ENCODE measurements at regions not wholly inside any gene's neighbourhood (a gene's known extent, or its start where the extent isn't known, plus 50 kb on each side); places are given as distances from the start of the nearest gene placed in this dataset.

DNA sequence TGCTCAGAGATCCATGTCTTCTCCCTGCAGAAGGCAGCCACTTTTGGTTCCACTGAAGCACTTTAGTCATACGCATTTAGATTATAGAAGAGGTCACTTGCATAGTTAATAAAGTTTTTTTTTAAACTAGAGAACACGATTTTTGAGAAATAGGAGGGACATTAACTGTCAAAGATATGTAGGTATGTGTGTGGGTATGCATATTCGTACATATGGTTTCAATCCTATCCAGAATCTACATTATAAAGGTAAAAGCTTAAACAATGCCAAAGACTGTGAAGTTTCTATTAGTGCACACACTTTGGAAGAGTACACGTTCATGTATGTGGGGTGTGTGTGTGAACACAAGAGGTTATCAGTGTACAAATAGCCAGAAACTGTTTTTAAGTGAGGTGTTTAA is 103.2 kb downstream of the BTBD3 start:
- DNase-seq (ENCODE audit: low read depth): no peak
- TF ChIP-seq, protein P1, sequence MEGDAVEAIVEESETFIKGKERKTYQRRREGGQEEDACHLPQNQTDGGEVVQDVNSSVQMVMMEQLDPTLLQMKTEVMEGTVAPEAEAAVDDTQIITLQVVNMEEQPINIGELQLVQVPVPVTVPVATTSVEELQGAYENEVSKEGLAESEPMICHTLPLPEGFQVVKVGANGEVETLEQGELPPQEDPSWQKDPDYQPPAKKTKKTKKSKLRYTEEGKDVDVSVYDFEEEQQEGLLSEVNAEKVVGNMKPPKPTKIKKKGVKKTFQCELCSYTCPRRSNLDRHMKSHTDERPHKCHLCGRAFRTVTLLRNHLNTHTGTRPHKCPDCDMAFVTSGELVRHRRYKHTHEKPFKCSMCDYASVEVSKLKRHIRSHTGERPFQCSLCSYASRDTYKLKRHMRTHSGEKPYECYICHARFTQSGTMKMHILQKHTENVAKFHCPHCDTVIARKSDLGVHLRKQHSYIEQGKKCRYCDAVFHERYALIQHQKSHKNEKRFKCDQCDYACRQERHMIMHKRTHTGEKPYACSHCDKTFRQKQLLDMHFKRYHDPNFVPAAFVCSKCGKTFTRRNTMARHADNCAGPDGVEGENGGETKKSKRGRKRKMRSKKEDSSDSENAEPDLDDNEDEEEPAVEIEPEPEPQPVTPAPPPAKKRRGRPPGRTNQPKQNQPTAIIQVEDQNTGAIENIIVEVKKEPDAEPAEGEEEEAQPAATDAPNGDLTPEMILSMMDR (conservative IDR thresholded peaks at IDR 0.05; ENCODE audit: low read depth, low read length): no peak
- no peak overlapping the region for H3K4me3 ChIP-seq (ENCODE audit: low read depth, low read length)

DNA sequence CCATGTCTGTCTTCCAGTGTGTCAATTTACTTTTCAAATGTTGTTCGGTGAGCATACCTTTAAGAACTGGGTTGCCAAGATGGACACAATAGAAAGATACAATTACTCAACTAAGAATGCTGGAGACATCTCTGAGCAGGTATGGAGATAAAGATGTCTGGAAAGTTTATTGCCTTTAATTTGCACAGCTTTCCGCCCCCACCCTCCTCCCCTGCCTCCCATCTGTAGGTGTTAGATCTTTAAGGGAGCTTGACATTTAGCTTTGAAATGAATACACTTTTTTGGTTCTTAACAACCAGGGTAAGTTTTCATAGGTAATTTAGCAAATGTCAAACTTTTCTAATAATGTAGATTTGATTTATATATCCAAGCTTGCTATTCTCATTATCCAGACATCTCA is 104.4 kb downstream of the BTBD3 start:
- TF ChIP-seq, protein P1 (conservative IDR thresholded peaks at IDR 0.05; ENCODE audit: low read depth, low read length): no peak
- no peak for DNase-seq (ENCODE audit: low read depth)
- no peak overlapping the region for H3K4me3 ChIP-seq (ENCODE audit: low read depth, low read length)

DNA sequence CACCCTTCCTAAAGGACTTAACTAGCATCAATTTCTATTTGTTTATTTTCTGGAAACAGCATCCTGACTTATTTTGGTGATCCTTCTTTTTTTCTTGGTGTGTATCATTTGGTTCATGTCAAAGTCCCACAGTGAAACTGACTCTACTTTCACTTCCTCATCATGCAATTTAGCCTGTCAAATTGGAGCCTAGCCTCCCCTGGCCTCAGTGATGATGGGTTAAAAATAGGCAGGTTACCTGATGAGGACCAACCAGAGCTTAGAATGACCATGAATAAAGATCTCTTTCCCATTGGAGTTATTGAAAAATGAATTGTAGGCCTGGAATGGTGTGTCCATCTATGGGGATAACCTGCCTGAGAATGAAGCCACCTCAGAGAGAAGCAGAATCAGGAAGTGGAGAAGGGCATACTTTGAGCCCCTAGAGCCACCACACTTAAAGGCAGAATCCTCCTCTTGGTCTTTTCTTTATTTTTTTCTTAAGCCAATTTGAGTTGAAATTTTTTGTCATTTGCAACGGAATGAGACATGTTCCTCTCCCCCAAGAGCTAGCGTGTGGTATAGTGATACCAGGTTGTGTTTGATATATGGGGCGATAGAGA is 105.6 kb downstream of the BTBD3 start:
- DNase-seq (ENCODE audit: low read depth): no peak
- H3K4me3 ChIP-seq (ENCODE audit: low read depth, low read length): no peak overlapping the region
- TF ChIP-seq, protein P1 (conservative IDR thresholded peaks at IDR 0.05; ENCODE audit: low read depth, low read length): no peak

DNA sequence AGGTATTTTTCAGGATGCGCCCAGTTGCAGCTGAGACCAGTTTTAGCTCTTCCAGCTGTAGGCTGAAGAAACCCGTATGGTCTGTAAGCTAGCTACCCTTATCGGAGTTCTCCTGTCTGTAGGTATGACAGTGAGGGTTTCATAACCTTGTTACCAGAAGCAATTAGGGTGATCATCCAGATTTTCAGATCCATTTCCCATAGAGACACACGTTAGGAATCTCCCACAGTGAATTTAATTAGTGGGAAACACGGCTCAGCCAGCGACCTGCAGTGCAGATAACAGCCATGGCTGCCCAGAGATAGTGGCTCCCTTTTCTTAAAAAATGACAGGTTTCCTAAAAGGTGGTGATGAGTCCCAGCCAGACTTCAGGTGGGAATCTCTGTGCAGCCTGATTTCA is 111.1 kb downstream of the BTBD3 start:
- no peak overlapping the region for H3K4me3 ChIP-seq (ENCODE audit: low read depth, low read length)
- TF ChIP-seq, protein P1 (conservative IDR thresholded peaks at IDR 0.05; ENCODE audit: low read depth, low read length): no peak
- no peak for DNase-seq (ENCODE audit: low read depth)

DNA sequence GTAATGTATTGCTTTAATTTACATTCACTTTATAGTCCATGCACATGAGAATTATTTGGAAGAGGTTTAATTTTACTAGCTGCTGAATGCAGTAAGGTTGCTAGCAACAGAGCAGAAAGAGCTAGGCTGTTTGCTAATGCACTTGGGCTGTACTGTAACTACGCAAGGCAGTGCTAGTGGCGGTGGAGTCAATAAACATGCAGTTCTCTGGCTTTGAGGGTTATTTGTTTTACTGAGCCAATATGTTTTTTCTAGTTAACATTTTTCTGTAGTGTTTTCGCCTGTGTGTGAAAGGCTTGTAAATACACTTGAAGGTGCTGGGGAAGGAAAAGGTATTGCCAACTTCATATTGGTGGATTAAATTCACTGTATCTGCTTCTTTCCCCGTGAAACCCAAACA is 112.8 kb downstream of the BTBD3 start:
- TF ChIP-seq, protein P1 (conservative IDR thresholded peaks at IDR 0.05; ENCODE audit: low read depth, low read length): no peak
- no peak for DNase-seq (ENCODE audit: low read depth)

DNA sequence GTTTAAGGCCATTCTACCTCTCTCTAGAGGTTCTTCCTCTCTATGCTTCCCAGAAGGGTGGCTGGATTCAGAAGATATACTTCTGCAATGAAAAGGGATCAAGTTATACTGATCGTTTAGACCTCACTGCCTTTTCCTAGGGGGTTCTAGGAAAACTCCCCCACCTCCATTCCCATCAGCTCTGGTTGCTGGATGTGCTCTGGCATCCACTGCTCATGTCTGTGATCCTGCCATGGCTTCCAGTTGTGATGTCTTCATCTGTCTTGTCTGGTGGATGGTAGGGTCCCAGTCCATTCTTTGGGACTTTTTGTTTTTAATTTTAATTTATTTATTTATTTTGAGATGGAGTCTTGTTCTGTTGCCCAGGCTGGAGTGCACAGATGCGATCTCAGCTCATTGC is 118.4 kb downstream of the BTBD3 start:
- TF ChIP-seq, protein P1 (conservative IDR thresholded peaks at IDR 0.05; ENCODE audit: low read depth, low read length): no peak

More for the DNA sequence above, 112.8 kb downstream of the BTBD3 start:
- H3K4me3 ChIP-seq (ENCODE audit: low read depth, low read length): no peak overlapping the region

DNA sequence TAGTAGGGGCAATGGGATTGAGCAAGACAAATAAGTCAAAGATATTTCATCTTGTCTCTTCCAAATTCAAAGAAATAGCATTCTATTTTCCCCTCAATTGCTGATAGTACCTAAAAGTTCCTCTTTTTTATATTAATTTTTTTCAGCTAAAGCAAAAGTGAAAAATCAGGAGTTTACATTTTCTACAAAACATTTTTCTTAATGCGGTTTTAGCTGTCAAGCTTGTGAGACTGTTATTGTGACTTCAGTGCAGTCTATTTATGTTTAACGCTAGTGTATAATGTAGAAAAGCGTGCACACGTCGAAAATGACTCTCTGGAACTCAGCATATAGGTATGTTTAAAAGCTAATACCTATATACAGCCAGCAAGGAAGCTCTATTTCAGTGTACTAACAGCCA is 119.8 kb downstream of the BTBD3 start:
- no peak for DNase-seq (ENCODE audit: low read depth)
- TF ChIP-seq, protein P1 (conservative IDR thresholded peaks at IDR 0.05; ENCODE audit: low read depth, low read length): no peak
- H3K4me3 ChIP-seq (ENCODE audit: low read depth, low read length): no peak overlapping the region

More for the DNA sequence above, 118.4 kb downstream of the BTBD3 start:
- H3K4me3 ChIP-seq (ENCODE audit: low read depth, low read length): no peak overlapping the region
- no peak for DNase-seq (ENCODE audit: low read depth)

All from choroid plexus epithelial cell (primary cell).